HG02610 (cell line): ENCODE measurements at regions not wholly inside any gene's neighbourhood (a gene's known extent, or its start where the extent isn't known, plus 50 kb on each side); places are given as distances from the start of the nearest gene placed in this dataset.

Experiments used
- ATAC-seq: cut with Tn5 transposase; IDR thresholded peaks from one replicate; pipeline ENCODE4 v1.9.1; 2021; ENCODE audit warnings: mild to moderate bottlenecking, moderate library complexity; ENCODE audit not compliant: unreplicated experiment

- no peak for ATAC-seq
Observed at GRCh38 chr5:120738568-120738967, 274.5 kb downstream of the PRR16 start.

- no peak for ATAC-seq
Observed at GRCh38 chr5:120740989-120741388, 276.9 kb downstream of the PRR16 start.

DNA sequence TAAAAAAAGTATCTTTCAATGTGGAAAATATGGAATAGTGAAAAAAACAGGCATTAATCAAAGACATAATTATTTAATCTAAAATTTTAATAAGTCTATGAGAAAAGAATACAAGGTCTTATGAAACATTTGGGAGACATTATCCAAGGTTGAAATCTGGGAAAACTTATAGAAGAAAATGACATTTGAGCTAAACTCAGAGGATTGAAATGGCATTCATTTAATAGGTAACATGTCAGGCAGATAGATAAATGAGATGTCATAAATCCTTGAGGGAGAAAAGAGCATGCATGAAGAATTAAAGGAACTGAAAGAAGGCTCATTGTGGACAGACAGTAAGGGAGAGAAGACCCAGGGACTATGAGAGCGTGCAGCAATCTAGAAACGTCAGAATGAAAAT is 284.4 kb downstream of the PRR16 start:
- ATAC-seq, result no peak

- no peak for ATAC-seq
Observed at GRCh38 chr5:120749737-120750136, 285.6 kb downstream of the PRR16 start.

DNA sequence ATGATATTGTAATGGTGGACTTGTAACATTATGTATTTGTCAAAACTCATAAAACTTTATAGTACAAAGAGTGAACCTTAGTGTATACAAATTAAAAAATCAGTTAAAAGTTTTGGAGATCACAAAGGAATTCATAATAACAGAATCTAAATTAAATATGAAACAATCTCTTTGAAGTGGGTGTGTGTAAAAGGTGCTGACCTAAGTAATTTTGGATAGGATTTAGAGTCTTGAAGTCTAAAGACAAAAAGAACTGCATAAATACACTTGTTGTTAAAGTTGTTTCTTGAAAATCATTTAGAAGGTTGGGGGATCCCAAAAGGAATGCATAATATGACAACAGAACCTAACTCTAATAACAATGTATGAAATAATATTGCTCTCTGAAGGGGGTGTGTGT is 295.5 kb downstream of the PRR16 start:
- no peak for ATAC-seq

DNA sequence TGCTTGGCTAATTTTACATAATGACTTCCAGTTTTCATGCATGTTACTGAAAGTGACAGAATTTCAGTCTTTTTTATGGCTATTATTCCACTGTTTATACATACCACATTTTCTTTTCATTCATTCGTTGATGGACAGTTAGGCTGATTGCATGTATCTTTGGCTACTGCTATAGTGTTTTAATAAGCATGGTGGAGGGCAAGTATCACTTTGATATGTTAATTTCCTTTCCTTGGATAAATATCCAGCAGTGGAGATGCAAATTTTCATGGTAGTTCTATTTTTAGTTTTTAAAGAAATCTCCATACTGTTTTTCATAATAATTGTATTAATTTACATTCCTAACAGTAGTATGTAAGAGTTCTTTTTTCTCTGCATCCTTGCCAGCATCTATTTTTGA is 297.9 kb downstream of the PRR16 start:
- ATAC-seq, result no peak

- ATAC-seq, result no peak
Observed at GRCh38 chr5:120765189-120765588, 301.1 kb downstream of the PRR16 start.

DNA sequence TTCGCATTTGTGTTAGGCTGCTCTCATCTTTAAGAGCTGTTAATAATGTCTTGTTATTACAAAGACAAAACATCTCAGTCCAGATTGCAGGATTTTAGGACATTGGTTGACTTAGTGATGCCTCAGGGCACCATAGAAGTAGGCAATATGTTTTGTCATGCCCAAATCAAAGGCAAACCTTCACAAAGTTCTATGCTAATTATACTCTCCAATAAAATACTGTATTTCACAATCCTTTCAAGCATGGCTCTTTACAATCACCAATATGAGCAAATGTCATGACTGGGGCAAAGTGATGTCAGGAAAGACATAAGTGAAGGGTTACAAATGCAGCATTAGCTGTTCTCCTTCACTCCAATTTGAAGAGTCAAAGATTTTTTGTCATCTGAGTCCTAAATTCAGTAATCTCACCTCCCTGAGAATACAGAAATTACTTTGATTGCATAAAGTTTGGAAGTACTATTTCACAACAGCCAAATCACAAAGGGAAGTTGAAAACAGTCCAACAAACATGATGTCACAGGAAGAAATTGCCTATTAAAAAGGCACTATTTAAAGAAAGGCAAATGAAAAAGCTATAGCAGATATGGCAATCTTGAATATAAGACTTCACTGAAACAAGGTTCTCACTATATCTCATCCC is 303.2 kb downstream of the PRR16 start:
- ATAC-seq, result no peak

DNA sequence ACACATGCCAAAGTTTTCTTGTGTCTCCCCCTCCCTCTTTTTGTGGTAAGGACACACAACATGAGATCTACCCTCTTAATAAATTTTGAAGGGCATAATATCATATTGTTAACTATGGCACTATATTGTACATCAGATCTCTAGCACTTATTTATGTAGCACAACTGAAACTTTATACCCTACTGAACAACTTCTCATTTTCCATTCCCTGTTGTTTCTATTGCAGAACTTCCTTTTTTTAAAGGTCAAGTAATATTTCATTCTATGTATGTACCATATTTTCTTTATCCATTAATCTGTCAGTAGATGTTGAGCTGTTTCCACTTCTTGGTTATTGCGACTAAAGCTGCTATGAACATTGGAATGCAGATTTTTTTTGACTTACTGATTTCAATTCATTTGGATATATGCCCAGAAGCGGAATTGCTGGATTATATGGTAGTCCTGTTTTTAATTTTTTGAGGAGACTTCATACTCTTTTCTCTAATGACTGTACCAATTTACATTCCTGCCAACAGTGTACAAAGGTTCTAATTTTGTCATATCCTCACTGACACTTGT is 305.3 kb downstream of the PRR16 start:
- no peak for ATAC-seq

DNA sequence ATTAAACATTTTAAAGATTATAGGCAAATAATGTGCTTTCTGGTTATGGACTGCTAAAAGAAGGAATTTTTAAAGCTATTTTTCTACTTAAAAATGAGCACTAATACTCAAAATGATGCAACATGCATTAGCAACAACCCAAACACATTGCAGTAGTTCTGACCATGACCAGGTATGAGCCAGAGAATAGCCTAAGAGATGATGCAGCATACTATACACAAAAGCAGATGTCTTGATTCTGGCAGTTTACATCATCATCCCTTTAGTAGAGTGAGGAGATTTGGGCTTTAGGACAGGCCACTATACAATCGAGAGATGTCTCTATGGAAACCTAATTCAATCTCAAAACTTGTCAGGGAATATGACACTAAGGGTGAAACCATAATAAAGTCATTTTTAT is 307.1 kb downstream of the PRR16 start:
- no peak for ATAC-seq

GRCh38 chr5:120778491-120779484 is 314.7 kb downstream of the PRR16 start:
- ATAC-seq, result no peak

DNA sequence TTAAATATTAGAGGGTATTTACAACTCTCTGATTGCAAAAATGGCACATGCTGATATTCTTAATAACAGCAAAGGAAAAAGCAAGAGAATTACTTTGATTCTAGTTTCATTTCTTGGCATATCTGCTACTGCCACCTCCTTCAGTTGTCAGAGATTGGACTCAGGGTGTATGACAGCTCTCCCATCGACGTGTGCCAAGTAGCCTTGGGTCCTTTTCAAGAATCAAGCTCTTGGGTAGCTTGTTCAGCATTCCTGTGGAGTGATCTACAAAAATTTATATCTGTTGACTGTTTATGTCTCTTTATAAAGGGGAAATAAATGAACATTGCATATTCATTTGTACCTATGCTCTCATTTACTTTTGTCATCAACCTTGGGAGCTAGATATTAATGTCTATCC is 315.6 kb downstream of the PRR16 start:
- ATAC-seq, result no peak

GRCh38 chr5:120788481-120788880 is 324.4 kb downstream of the PRR16 start:
- no peak for ATAC-seq

DNA sequence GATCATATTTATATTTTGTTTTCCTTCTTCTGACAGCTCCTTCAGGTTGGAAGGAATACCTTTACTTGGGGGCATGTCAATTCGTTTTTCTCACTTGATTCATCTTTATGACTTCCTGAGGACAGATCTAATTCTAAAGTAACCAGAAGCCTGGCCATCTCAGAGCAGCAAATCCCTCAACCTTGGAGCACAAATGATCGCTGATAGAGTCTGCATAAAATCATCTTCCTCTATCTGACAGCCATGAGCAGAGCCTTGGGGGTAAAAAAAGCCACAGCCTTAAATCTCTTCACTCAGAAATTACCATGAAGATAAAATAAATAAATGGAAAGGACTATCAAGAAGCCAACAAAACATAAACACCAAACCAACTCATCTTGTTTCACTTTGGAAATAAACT is 325.8 kb downstream of the PRR16 start:
- ATAC-seq, result no peak

GRCh38 chr5:120790339-120790738 is 326.2 kb downstream of the PRR16 start:
- ATAC-seq, result no peak

DNA sequence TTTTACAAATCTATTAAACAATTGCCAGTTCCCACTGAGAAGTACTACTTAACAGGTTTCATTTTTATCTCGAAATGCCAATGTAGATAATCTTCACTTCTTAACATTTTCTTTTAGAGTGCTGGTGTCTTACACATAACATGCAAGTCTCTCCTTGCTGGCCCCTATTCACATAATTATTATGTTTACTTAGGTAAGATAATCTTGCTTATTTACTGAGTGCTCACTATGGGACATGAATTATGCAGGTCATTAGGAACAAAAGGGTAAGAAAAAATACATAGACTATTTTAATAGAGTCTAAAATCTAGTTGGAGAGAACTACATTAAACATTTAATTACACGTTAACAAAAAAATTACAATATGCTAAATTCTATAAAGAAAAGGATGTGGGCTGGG is 328.4 kb downstream of the PRR16 start:
- no peak for ATAC-seq

GRCh38 chr5:120794121-120794520 is 330.0 kb downstream of the PRR16 start:
- no peak for ATAC-seq

- ATAC-seq, result no peak
Observed at GRCh38 chr5:120803282-120803681, 339.2 kb downstream of the PRR16 start.

DNA sequence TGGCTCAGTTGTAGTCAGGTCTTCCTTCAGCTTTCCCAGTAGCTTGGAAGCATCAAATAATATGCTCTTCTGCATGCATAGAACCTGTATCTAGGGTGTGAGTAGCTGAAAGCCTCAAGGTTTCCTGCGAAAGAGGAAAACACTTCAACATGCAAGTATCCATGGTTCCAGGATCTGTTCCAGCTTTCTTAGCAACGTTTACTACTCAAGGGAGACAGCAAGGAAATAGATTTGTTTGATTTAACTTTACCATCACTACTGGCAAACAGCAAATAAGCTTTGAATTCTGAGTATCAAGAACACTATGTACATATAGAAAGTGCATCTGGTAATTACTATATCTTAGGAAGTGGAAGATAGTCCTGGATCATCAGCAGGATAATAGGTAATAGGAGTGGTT is 341.0 kb downstream of the PRR16 start:
- ATAC-seq, result no peak

- ATAC-seq, result no peak
Observed at GRCh38 chr5:120806202-120806601, 342.1 kb downstream of the PRR16 start.

DNA sequence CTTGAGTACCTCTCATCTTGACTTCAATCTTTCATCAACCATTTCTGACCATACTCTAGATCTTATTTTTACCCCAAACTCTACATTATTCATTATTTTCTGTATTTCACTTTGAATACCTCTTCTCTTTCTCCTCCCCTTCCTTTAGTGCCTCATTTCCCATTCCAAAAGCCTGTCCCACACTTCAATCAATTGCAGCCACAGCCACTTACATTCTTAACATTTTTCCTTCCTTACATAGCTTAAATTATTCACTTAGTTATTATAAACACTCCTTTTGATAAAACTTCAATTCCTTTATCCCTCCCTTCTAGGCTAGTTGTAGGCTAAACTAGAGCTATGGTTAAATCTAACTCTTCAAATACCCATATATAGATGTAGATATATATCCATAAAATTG is 344.0 kb downstream of the PRR16 start:
- ATAC-seq, result no peak

DNA sequence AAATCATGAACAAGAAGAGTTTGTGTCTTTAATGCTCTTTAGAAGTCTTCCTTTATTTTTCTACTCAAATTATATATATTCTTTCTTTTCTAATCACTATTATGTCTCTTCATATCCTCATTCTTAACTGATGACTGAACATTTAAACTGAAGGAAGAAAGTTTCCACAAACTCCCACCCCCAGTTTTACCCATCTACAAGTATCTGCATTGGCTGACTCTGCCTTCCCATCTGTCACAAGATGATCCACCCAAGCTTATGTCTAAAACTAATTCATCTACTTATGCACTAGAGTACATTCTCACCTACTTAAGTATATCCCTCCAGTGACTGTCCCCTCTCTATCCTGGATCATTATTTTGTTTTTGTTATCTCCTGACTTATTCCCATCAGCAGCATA is 344.5 kb downstream of the PRR16 start:
- ATAC-seq, result no peak
